Psoas muscle (tissue), 7 donors: ENCODE measurements at regions not wholly inside any gene's neighbourhood (a gene's known extent, or its start where the extent isn't known, plus 50 kb on each side); places are given as distances from the start of the nearest gene placed in this dataset.

Experiments used
- ATAC-seq, 4 donors: fragments of 200-7000 bp; cut with Tn5 transposase; one replicate each; pipeline ENCODE4 v1.9.1; 2020; ENCODE audit warnings: moderate library complexity in 3 of 4, mild to moderate bottlenecking in 2 of 4
- DNase-seq, 2 donors: peaks; one replicate each; pipeline ENCODE4 v3.0.0-alpha.2; 2020
- H3K27ac ChIP-seq: fragments of 200-600 bp; one replicate; pipeline ENCODE4 v1.8.0; 2022
- H3K27me3 ChIP-seq, 3 donors: fragments of 200-600 bp in 1 of 3; one replicate each; pipeline versions ENCODE4 v1.6.1 to v1.8.0; 2013 to 2022; ENCODE audit warnings: low read length in 2 of 3, mild to moderate bottlenecking in 2 of 3, moderate library complexity in 1 of 3; ENCODE audit not compliant: insufficient read depth in 3 of 3
- H3K36me3 ChIP-seq, 2 donors: fragments of 200-600 bp in 1 of 2; one replicate each; pipeline versions ENCODE4 v1.6.1 to v1.8.0; 2013 to 2022; ENCODE audit warnings: low read depth in 1 of 2, mild to moderate bottlenecking in 1 of 2, moderate library complexity in 1 of 2; ENCODE audit not compliant: insufficient read depth in 1 of 2
- H3K4me1 ChIP-seq: fragments of 200-600 bp; one replicate; pipeline ENCODE4 v1.8.0; 2022
- H3K4me3 ChIP-seq: fragments of 200-600 bp; one replicate; pipeline ENCODE4 v1.8.0; 2022; ENCODE audit warnings: mild to moderate bottlenecking
- H3K9me3 ChIP-seq: fragments of 200-600 bp; one replicate; pipeline ENCODE4 v1.8.0; 2022
- CTCF ChIP-seq: fragments of 200-600 bp; IDR thresholded peaks from one replicate; pipeline ENCODE4 v1.8.0; 2022; ENCODE audit warnings: antibody characterized with exemption
- WGBS, 3 donors: extraction: QIAGEN DNeasy Blood & Tissue Kit; methylation state at CpG; one replicate each; pipeline versions ENCODE4 v1.1.6 to v1.1.7; 2013; 5-methylcytosine and 5-hydroxymethylcytosine counted together
- intact Hi-C, 2 donors: fragments of 100-400 bp; cut with DNase I; formaldehyde crosslinking; loops; one replicate each; pipeline versions ENCODE4 v1.11.0 to v1.14.2; 2022
- donor health status: healthy with polysubstance abuse.
- donor health status: DM: no; HTN: no; CAD: no; lungs with moderate emphysema.
- donor health status: Bipolar disorder and iron deficiency.
- donor health status: healthy.
- donor health status: DM: yes; HTN: yes; CAD: no.
- donor health status: DM: no; HTN: no; CAD: no.
- donor health status: DM: yes; HTN: yes; CAD: no.

DNA sequence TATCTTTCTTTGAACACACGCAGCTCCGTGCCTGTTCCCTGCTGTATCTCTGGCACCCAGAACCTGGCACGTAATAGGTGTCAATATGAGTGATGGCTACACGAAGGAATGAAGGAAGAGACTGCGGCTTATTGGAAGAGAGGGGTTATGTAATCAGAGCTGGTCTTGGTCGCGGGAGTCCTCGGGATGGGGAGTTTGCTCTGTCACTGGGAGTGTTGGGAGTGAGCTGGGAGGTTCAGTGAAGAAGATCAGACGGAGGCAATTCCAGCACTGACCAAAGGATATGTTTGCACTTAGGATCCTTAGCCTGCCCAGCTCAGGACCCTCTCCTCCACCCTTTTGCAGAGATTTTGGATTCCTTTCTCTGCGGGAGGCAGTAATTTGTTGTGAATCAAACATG is 709.1 kb downstream of the PTPRU start:
- peaks cover 0 to 26% (median 6%) of the 10 kb centered on the region in 3 donors for H3K27me3 ChIP-seq
- H3K27ac ChIP-seq, result no peak overlapping the region
- no peaks in the 10 kb centered on the region for H3K9me3 ChIP-seq
- no peak for DNase-seq
- no peak for ATAC-seq
- H3K36me3 ChIP-seq, result no peaks in the 10 kb centered on the region
- no peak overlapping the region for H3K4me3 ChIP-seq
- intact Hi-C loops, result no loop called here
- TF ChIP-seq CTCF, result no peak
- WGBS, 3 donors, result 18 to 34% (median 28%) methylated on average over 10 of the region's 10 CpGs
- no peaks in the 10 kb centered on the region for H3K4me1 ChIP-seq

DNA sequence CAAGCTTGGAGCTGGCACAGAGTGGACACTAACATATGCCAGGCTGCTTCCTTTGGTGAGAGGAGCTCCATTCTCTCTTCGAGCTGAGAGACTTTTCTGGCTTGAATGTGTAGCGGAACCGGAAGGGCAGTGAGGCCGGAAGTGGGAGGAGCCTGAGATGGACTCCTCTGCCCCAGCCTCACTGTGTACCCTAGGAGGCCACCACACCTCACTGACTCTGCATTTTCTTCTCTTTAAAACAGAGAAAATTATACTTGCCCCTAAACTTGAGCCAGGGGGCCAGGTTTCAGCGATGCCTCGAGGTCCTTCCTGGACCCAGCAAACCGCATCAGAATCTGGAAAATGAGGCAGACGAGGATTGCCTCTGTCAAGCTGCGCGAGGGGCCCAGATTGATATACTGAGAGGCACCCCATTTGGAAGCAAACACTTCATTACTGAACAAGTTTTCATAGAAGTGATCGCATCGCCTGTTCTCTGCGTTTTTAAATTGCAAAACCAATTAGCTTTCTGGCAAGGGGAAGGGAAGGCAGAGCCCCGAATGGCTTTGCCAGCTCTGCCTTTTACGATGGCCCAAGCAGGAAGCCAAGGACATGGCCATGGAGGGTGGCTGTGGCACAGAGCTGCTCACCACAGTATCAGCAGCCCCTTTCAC is 708.1 kb downstream of the PTPRU start:
- 47 to 55% (median 51%) methylated on average over 15 of the region's 15 CpGs for WGBS, 3 donors
- ATAC-seq (no peak), DNase-seq (no peak)
- no peak overlapping the region for H3K4me3 ChIP-seq
- no peaks in the 10 kb centered on the region for H3K4me1 ChIP-seq
- H3K36me3 ChIP-seq, result no peaks in the 10 kb centered on the region
- TF ChIP-seq CTCF, result no peak
- intact Hi-C loops, result no loop called here
- no peaks in the 10 kb centered on the region for H3K9me3 ChIP-seq
- peaks cover 0 to 26% (median 6%) of the 10 kb centered on the region in 3 donors for H3K27me3 ChIP-seq
- no peak overlapping the region for H3K27ac ChIP-seq

GRCh38 chr1:29943034-29943433 is 706.7 kb downstream of the PTPRU start:
- Histone ChIP-seq H3K36me3 (no peaks in the 10 kb centered on the region), H3K27ac (no peak overlapping the region), H3K4me3 (no peak overlapping the region), H3K9me3 (no peaks in the 10 kb centered on the region), H3K4me1 (no peaks in the 10 kb centered on the region), H3K27me3 (peaks cover 0 to 23% (median 6%) of the 10 kb centered on the region in 3 donors)
- no peak for ATAC-seq
- DNase-seq, result no peak
- intact Hi-C loops, result no loop called here
- WGBS, 3 donors, result 93 to 96% (median 94%) methylated on average over 2 of the region's 2 CpGs
- no peak for TF ChIP-seq CTCF

DNA sequence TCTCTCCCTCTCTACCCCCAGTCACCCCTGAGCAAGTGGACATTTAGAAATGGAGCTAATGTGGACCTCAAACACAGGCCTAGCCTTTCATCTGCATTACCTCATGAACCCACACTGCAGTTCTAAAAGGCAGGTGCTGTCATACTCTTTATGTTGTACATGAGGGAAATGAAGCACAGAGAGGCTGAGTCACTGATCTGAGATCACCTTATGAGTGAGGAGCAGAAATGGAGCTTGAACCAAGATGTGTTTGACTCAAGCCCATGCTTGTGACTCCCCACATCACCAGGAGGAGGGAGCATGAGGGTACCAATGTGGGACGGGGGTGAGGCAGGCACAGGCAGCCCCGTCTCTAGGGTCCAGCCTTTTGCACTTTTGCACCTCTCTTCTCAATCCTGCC is 702.8 kb downstream of the PTPRU start:
- no peak for DNase-seq
- H3K4me3 ChIP-seq, result no peak overlapping the region
- ATAC-seq, result no peak
- 80 to 83% (median 83%) methylated on average over 2 of the region's 2 CpGs for WGBS, 3 donors
- TF ChIP-seq CTCF, result no peak
- H3K27ac ChIP-seq, result no peak overlapping the region
- H3K36me3 ChIP-seq, result no peaks in the 10 kb centered on the region
- H3K4me1 ChIP-seq, result no peaks in the 10 kb centered on the region
- no peaks in the 10 kb centered on the region for H3K9me3 ChIP-seq
- no peaks in the 10 kb centered on the region for H3K27me3 ChIP-seq
- intact Hi-C loops, result no loop called here

DNA sequence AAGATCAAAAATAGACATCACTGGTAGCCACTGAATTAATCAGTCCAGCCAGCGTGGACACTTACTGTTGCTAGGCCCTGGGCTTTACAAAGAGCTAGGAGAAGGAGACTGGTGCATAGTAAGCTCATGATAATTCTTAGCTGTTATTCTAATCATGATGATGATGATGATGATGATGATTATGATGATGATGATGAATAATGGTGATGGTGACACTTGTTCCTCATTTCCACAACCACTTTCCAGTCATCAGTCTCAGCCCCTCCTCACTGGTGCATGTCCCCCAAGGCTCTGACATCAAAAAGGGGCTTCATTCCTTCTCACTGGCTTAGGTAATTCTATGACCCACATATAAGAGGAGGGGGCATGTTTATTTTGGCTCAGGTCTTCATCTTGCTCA is 701.0 kb downstream of the PTPRU start:
- H3K27ac ChIP-seq, result no peak overlapping the region
- H3K4me3 ChIP-seq, result no peak overlapping the region
- TF ChIP-seq CTCF, result no peak
- H3K27me3 ChIP-seq, result peaks cover 0 to 4% (median 1%) of the 10 kb centered on the region in 3 donors
- no peaks in the 10 kb centered on the region for H3K4me1 ChIP-seq
- H3K9me3 ChIP-seq, result no peaks in the 10 kb centered on the region
- 75 to 93% (median 89%) methylated on average over 1 of the region's 1 CpG for WGBS, 3 donors
- intact Hi-C loops, result no loop called here
- H3K36me3 ChIP-seq, result no peaks in the 10 kb centered on the region
- DNase-seq, result no peak
- no peak for ATAC-seq
